Neuronal stem cell (in vitro differentiated cells): ENCODE measurements at regions not wholly inside any gene's neighbourhood (a gene's known extent, or its start where the extent isn't known, plus 50 kb on each side); places are given as distances from the start of the nearest gene placed in this dataset.

Experiments
- DNase-seq: peaks from one replicate; pipeline ENCODE4 v3.0.0-alpha.2; 2013; ENCODE audit warnings: low spot score
- H2AFZ ChIP-seq: one replicate; pipeline ENCODE4 v1.6.1; 2013; ENCODE audit warnings: mild to moderate bottlenecking, low read length, inconsistent platforms
- H2AK5ac ChIP-seq: 2 replicates; pipeline ENCODE4 v1.6.1; 2013; ENCODE audit warnings: low read depth, mild to moderate bottlenecking, inconsistent platforms, low read length, moderate library complexity, mixed read lengths
- H2BK120ac ChIP-seq: 2 replicates; pipeline ENCODE4 v1.6.1; 2013; ENCODE audit warnings: low read depth, mild to moderate bottlenecking, inconsistent platforms, low read length, moderate library complexity, mixed read lengths
- H2BK12ac ChIP-seq: one replicate; pipeline ENCODE4 v1.6.1; 2013; ENCODE audit warnings: low read length, inconsistent platforms
- H2BK15ac ChIP-seq: 2 replicates; pipeline ENCODE4 v1.6.1; 2013; ENCODE audit warnings: mild to moderate bottlenecking, low read length, inconsistent platforms, mixed read lengths
- H2BK5ac ChIP-seq: one replicate; pipeline ENCODE4 v1.6.1; 2013; ENCODE audit warnings: inconsistent platforms, mild to moderate bottlenecking, low read length, moderate library complexity
- H3K14ac ChIP-seq: one replicate; pipeline ENCODE4 v1.6.1; 2013; ENCODE audit warnings: low read length, inconsistent platforms
- H3K18ac ChIP-seq: 2 replicates; pipeline ENCODE4 v1.6.1; 2013; ENCODE audit warnings: low read length, inconsistent platforms
- H3K23ac ChIP-seq: 2 replicates; pipeline ENCODE4 v1.6.1; 2013; ENCODE audit warnings: low read depth, mild to moderate bottlenecking, mixed read lengths, low read length, inconsistent platforms; ENCODE audit not compliant: poor library complexity
- H3K27ac ChIP-seq: replicated peaks from 3 replicates; pipeline ENCODE4 v1.5.1; 2013; ENCODE audit warnings: low read length, inconsistent platforms
- H3K27me3 ChIP-seq, 3 experiments: 2 replicates each; pipeline ENCODE4 v1.6.1; 2013; ENCODE audit warnings: low read length in 3 of 3, mild to moderate bottlenecking in 2 of 3, inconsistent platforms in 1 of 3, low read depth in 1 of 3, mixed read lengths in 1 of 3, moderate library complexity in 1 of 3; ENCODE audit not compliant: control insufficient read depth in 3 of 3, insufficient read depth in 3 of 3
- H3K36me3 ChIP-seq, 2 donors: replicated peaks in 1 of 2; 2 replicates each; pipeline ENCODE4 v1.6.1; 2013; ENCODE audit warnings: low read length in 2 of 2; ENCODE audit not compliant: control insufficient read depth in 2 of 2, insufficient read depth in 2 of 2
- H3K4ac ChIP-seq: 2 replicates; pipeline ENCODE4 v1.6.1; 2013; ENCODE audit warnings: inconsistent platforms, mild to moderate bottlenecking, low read length, moderate library complexity
- H3K4me1 ChIP-seq, 2 donors: 1 replicate in 1 of 2; 2 replicates in 1 of 2; pipeline ENCODE4 v1.6.1; 2013; ENCODE audit warnings: low read length in 2 of 2, low read depth in 1 of 2; ENCODE audit not compliant: control insufficient read depth in 2 of 2, insufficient read depth in 1 of 2
- H3K4me2 ChIP-seq: one replicate; pipeline ENCODE4 v1.6.1; 2013; ENCODE audit warnings: mild to moderate bottlenecking, low read length, inconsistent platforms; ENCODE audit not compliant: insufficient read depth, poor library complexity, severe bottlenecking
- H3K4me3 ChIP-seq, 2 donors: 2 replicates each; pipeline ENCODE4 v1.5.1; 2013; ENCODE audit warnings: low read length in 2 of 2, mild to moderate bottlenecking in 2 of 2, inconsistent platforms in 1 of 2, moderate library complexity in 1 of 2
- H3K79me1 ChIP-seq: one replicate; pipeline ENCODE4 v1.6.1; 2013; ENCODE audit warnings: low read depth, mild to moderate bottlenecking, inconsistent platforms, low read length, moderate library complexity
- H3K9ac ChIP-seq: one replicate; pipeline ENCODE4 v1.6.1; 2013; ENCODE audit warnings: mild to moderate bottlenecking, low read depth, low read length, inconsistent platforms; ENCODE audit not compliant: poor library complexity
- H3K9me3 ChIP-seq, 2 donors: replicated peaks in 1 of 2; 2 replicates each; pipeline versions ENCODE3 to v1.6.1; 2013; ENCODE audit warnings: low read length in 2 of 2, mild to moderate bottlenecking in 2 of 2, inconsistent platforms in 1 of 2, low read depth in 1 of 2, mixed read lengths in 1 of 2, moderate library complexity in 1 of 2; ENCODE audit not compliant: control insufficient read depth in 2 of 2, insufficient read depth in 1 of 2
- H4K8ac ChIP-seq: one replicate; pipeline ENCODE4 v1.6.1; 2013; ENCODE audit warnings: low read depth, mild to moderate bottlenecking, inconsistent platforms, low read length, moderate library complexity
- H4K91ac ChIP-seq: one replicate; pipeline ENCODE4 v1.6.1; 2013; ENCODE audit warnings: low read length, low read depth, mild to moderate bottlenecking, inconsistent platforms; ENCODE audit not compliant: poor library complexity
- WGBS, 2 donors: extraction: QIAGEN DNeasy Blood & Tissue Kit; methylation state at CpG; one replicate each; pipeline ENCODE4 v1.1.7; 2013; ENCODE audit warnings: missing lambda C conversion rate in 2 of 2, mixed read lengths in 1 of 2; ENCODE audit not compliant: insufficient read length in 2 of 2, insufficient replicate concordance in 1 of 2; ENCODE audit errors: extremely low coverage in 2 of 2; 5-methylcytosine and 5-hydroxymethylcytosine counted together

- Histone ChIP-seq H4K91ac (no peak overlapping the region), H3K4ac (no peak overlapping the region), H3K79me1 (no peaks in the 10 kb centered on the region), H3K36me3 (no peaks in the 10 kb centered on the region), H2BK15ac (no peak overlapping the region), H2BK5ac (no peak overlapping the region), H3K9ac (no peak overlapping the region), H3K18ac (no peak overlapping the region), H2AK5ac (no peak overlapping the region), H3K23ac (no peak overlapping the region), H2AFZ (no peak overlapping the region), H2BK12ac (no peak overlapping the region), H2BK120ac (no peak overlapping the region), H3K14ac (no peak overlapping the region), H3K27ac (no peak overlapping the region), H3K4me2 (no peak overlapping the region), H3K9me3 (no peaks in the 10 kb centered on the region), H3K4me3 (no peak overlapping the region), H3K4me1 (peaks cover 0 to 2% of the 10 kb centered on the region in 2 donors), H4K8ac (no peak overlapping the region), H3K27me3 (no peaks in the 10 kb centered on the region)
- DNase-seq = no peak
- no CpG with 5 or more reads among the region's 6 CpGs for WGBS, 2 donors
Measured at GRCh38 chr1:57500136-57500830, 76.4 kb upstream of the DAB1 start.

GRCh38 chr1:57494530-57495079 lies 70.7 kb upstream of the DAB1 start:
- DNase-seq = no peak
- Histone ChIP-seq H3K14ac (no peak overlapping the region), H3K18ac (no peak overlapping the region), H3K27ac (no peak overlapping the region), H2BK12ac (no peak overlapping the region), H3K4me2 (no peak overlapping the region), H3K36me3 (no peaks in the 10 kb centered on the region), H2AFZ (no peak overlapping the region), H4K91ac (no peak overlapping the region), H2BK15ac (no peak overlapping the region), H3K23ac (no peak overlapping the region), H2AK5ac (no peak overlapping the region), H3K9ac (no peak overlapping the region), H3K4ac (no peak overlapping the region), H3K4me3 (no peak overlapping the region), H3K79me1 (no peaks in the 10 kb centered on the region), H2BK5ac (no peak overlapping the region), H3K27me3 (no peaks in the 10 kb centered on the region), H2BK120ac (no peak overlapping the region), H4K8ac (no peak overlapping the region), H3K9me3 (no peaks in the 10 kb centered on the region), H3K4me1 (peaks cover 0 to 9% of the 10 kb centered on the region in 2 donors)
- no CpG with 5 or more reads among the region's 6 CpGs for WGBS, 2 donors

GRCh38 chr1:57492586-57493226 lies 68.8 kb upstream of the DAB1 start:
- no peak overlapping the region for H3K4ac ChIP-seq
- H2BK5ac ChIP-seq = no peak overlapping the region
- H3K36me3 ChIP-seq = no peaks in the 10 kb centered on the region
- H2BK15ac ChIP-seq = no peak overlapping the region
- no peak overlapping the region for H2BK120ac ChIP-seq
- H2AK5ac ChIP-seq = no peak overlapping the region
- H3K4me1 ChIP-seq = peaks cover 3 to 14% of the 10 kb centered on the region in 2 donors
- H3K23ac ChIP-seq = no peak overlapping the region
- H3K79me1 ChIP-seq = no peaks in the 10 kb centered on the region
- no peak overlapping the region for H3K9ac ChIP-seq
- no peak overlapping the region for H3K4me3 ChIP-seq
- H2BK12ac ChIP-seq = no peak overlapping the region
- H3K9me3 ChIP-seq = no peaks in the 10 kb centered on the region
- WGBS, 2 donors = no CpG with 5 or more reads among the region's 5 CpGs
- H4K91ac ChIP-seq = no peak overlapping the region
- peak overlapping the region; percentile 8 for H2AFZ ChIP-seq
- no peak overlapping the region for H4K8ac ChIP-seq
- H3K27me3 ChIP-seq = no peaks in the 10 kb centered on the region
- no peak overlapping the region for H3K27ac ChIP-seq
- no peak overlapping the region for H3K14ac ChIP-seq
- H3K4me2 ChIP-seq = no peak overlapping the region
- no peak overlapping the region for H3K18ac ChIP-seq
- no peak for DNase-seq

GRCh38 chr1:57489358-57490036 lies 65.6 kb upstream of the DAB1 start:
- Histone ChIP-seq H3K9me3 (no peaks in the 10 kb centered on the region), H2BK12ac (no peak overlapping the region), H2AFZ (peak overlapping the region; percentile 50), H3K4me1 (peaks cover 3 to 14% of the 10 kb centered on the region in 2 donors), H2BK15ac (no peak overlapping the region), H3K4me2 (no peak overlapping the region), H3K4ac (no peak overlapping the region), H3K4me3 (no peak overlapping the region), H3K27me3 (no peaks in the 10 kb centered on the region), H4K91ac (no peak overlapping the region), H2AK5ac (no peak overlapping the region), H2BK5ac (no peak overlapping the region), H3K27ac (no peak overlapping the region), H4K8ac (no peak overlapping the region), H3K36me3 (no peaks in the 10 kb centered on the region), H3K14ac (no peak overlapping the region), H3K23ac (no peak overlapping the region), H3K9ac (no peak overlapping the region), H2BK120ac (no peak overlapping the region), H3K79me1 (no peaks in the 10 kb centered on the region), H3K18ac (no peak overlapping the region)
- no CpG with 5 or more reads among the region's 5 CpGs for WGBS, 2 donors
- no peak for DNase-seq
